NB4 (cell line): ENCODE measurements at regions not wholly inside any gene's neighbourhood (a gene's known extent, or its start where the extent isn't known, plus 50 kb on each side); places are given as distances from the start of the nearest gene placed in this dataset.

ENCODE experiments used
- POLR2A ChIP-seq: IDR thresholded peaks from 2 replicates; pipeline ENCODE4 v1.6.1; 2011; ENCODE audit warnings: mild to moderate bottlenecking; ENCODE audit not compliant: insufficient read length; ENCODE audit errors: extremely low read depth
- TF ChIP-seq, protein P1 (sequence below): IDR thresholded peaks from one replicate; pipeline ENCODE4 v1.5.1; 2012; ENCODE audit warnings: low read depth, low read length
- TF ChIP-seq, protein P2 (sequence below): IDR thresholded peaks from 2 replicates; pipeline ENCODE4 v1.6.1; 2011; ENCODE audit warnings: low read depth, low read length

DNA sequence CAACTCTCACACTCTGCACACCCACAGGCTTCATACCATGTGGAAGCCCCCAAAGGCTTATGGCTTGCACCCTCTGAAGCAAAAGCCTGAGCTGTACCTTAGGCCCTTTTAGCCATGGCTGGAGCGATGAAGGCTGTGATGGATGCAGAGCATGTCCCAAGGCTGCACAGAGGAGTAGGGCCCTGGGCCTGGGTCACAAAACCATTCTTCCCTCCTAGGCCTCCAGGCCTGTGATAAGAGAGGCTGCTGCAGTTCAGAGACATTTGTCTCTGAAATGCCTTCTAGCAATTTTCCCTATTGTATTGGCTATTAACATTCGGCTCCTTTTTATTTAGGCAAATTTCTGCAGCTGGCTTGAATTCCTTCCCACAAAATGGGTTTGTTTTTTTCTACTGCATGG is 1707.7 kb downstream of the MRPL39 start:
- TF ChIP-seq, protein P1, sequence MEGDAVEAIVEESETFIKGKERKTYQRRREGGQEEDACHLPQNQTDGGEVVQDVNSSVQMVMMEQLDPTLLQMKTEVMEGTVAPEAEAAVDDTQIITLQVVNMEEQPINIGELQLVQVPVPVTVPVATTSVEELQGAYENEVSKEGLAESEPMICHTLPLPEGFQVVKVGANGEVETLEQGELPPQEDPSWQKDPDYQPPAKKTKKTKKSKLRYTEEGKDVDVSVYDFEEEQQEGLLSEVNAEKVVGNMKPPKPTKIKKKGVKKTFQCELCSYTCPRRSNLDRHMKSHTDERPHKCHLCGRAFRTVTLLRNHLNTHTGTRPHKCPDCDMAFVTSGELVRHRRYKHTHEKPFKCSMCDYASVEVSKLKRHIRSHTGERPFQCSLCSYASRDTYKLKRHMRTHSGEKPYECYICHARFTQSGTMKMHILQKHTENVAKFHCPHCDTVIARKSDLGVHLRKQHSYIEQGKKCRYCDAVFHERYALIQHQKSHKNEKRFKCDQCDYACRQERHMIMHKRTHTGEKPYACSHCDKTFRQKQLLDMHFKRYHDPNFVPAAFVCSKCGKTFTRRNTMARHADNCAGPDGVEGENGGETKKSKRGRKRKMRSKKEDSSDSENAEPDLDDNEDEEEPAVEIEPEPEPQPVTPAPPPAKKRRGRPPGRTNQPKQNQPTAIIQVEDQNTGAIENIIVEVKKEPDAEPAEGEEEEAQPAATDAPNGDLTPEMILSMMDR = no peak
- TF ChIP-seq POLR2A = no peak
- TF ChIP-seq, protein P2, sequence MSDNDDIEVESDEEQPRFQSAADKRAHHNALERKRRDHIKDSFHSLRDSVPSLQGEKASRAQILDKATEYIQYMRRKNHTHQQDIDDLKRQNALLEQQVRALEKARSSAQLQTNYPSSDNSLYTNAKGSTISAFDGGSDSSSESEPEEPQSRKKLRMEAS = no peak
